ENCODE measurements at regions not wholly inside any gene's neighbourhood (a gene's known extent, or its start where the extent isn't known, plus 50 kb on each side); places are given as distances from the start of the nearest gene placed in this dataset.
A peak's percentile ranks its signal among the peaks of the same experiment; 100 is the strongest.
"Not testable (repeated sequence)": the region's sequence is repeated elsewhere in the genome, so short reads cannot be mapped to it uniquely, and the experiment has no call there.

DNA sequence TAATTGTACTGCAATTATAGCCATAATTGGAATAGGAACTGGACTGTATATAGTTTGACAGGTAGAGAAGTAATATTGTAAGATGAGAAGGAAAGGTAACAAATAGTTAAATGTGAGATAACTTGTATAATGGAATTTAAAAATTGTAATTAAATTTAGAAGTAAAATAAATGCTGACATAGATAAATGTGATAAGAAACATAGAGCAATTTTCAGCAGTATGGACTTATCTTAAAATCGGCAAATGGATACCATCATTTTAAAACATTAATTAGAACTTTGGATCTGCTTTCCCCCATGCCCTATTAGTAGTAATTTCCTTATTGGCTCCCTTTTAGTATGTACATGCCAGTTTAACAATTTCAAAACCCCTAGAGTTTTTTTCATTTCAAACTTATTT lies 274.8 kb upstream of the ZNG1F start:
- not testable (repeated sequence) for DNase-seq (ENCODE audit: low read depth)

DNA sequence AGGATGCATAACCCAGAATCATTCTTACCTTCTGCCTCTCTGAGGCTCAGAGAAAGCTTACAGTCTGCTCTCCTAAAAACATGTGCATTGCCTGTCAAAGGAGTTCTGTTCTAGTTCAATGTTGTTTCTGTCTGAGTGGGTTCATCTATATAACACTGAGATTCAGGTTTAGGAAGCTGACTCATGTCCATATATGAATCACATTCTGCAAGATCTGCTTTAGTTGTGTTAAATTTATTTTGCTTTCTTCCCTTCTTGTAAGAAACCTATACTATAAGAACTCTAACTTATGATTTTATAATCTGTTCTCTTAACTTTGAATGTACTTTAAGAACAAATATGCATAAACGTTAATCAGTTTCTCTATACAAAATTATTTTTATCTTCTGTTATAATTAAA lies 269.3 kb upstream of the ZNG1F start:
- DNase-seq (ENCODE audit: low read depth): peak; percentile 8

Measured in ELR (cell line).